ENCODE measurements at regions not wholly inside any gene's neighbourhood (a gene's known extent, or its start where the extent isn't known, plus 50 kb on each side); places are given as distances from the start of the nearest gene placed in this dataset.

- intact Hi-C loops (cut with DNase I; ENCODE audit: low total_unique reads) = no loop called here
- H3K27ac ChIP-seq = no peak overlapping the region
- no peak for DNase-seq
- no peak overlapping the region for H3K4me3 ChIP-seq
- no peaks in the 10 kb centered on the region for H3K4me1 ChIP-seq
- H3K36me3 ChIP-seq = no peaks in the 10 kb centered on the region
- no peaks in the 10 kb centered on the region for H3K9me3 ChIP-seq
- TF ChIP-seq POLR2A (IDR thresholded peaks at IDR 0.05) = no peak
- TF ChIP-seq CTCF (IDR thresholded peaks at IDR 0.05) = no peak
- H3K27me3 ChIP-seq = no peaks in the 10 kb centered on the region
These were observed 206.0 kb upstream of the RBM19 start for GRCh38 chr12:114172135-114172534.

- Histone ChIP-seq H3K4me1 (no peaks in the 10 kb centered on the region), H3K36me3 (no peaks in the 10 kb centered on the region), H3K27ac (no peak overlapping the region), H3K4me3 (no peak overlapping the region), H3K27me3 (no peaks in the 10 kb centered on the region), H3K9me3 (no peaks in the 10 kb centered on the region)
- no peak for TF ChIP-seq POLR2A (IDR thresholded peaks at IDR 0.05)
- TF ChIP-seq CTCF (IDR thresholded peaks at IDR 0.05) = no peak
- intact Hi-C loops (cut with DNase I; ENCODE audit: low total_unique reads) = no loop called here
- no peak for DNase-seq
These were observed 201.9 kb upstream of the RBM19 start for GRCh38 chr12:114168061-114168460.

- Histone ChIP-seq H3K36me3 (no peaks in the 10 kb centered on the region), H3K4me3 (no peak overlapping the region), H3K4me1 (no peaks in the 10 kb centered on the region), H3K27ac (no peak overlapping the region), H3K27me3 (no peaks in the 10 kb centered on the region), H3K9me3 (no peaks in the 10 kb centered on the region)
- intact Hi-C loops (cut with DNase I; ENCODE audit: low total_unique reads) = no loop called here
- DNase-seq = no peak
- TF ChIP-seq CTCF (IDR thresholded peaks at IDR 0.05) (no peak), POLR2A (IDR thresholded peaks at IDR 0.05) (no peak)
These were observed 201.3 kb upstream of the RBM19 start for GRCh38 chr12:114167431-114167830.

GRCh38 chr12:114166362-114166761, 200.2 kb upstream of the RBM19 start:
- Histone ChIP-seq H3K4me3 (no peak overlapping the region), H3K9me3 (no peaks in the 10 kb centered on the region), H3K27ac (no peak overlapping the region), H3K36me3 (no peaks in the 10 kb centered on the region), H3K4me1 (no peaks in the 10 kb centered on the region), H3K27me3 (no peaks in the 10 kb centered on the region)
- TF ChIP-seq CTCF (IDR thresholded peaks at IDR 0.05) (peak in 3 of 4 experiments; percentile 39 to 51 (median 49)), POLR2A (IDR thresholded peaks at IDR 0.05) (no peak)
- DNase-seq = peak; percentile 16 to 19
- intact Hi-C loops (cut with DNase I; ENCODE audit: low total_unique reads) = no loop called here

GRCh38 chr12:114165921-114166320, 199.8 kb upstream of the RBM19 start:
- TF ChIP-seq POLR2A (IDR thresholded peaks at IDR 0.05) (no peak), CTCF (IDR thresholded peaks at IDR 0.05) (no peak)
- intact Hi-C loops (cut with DNase I; ENCODE audit: low total_unique reads) = no loop called here
- no peak overlapping the region for H3K27ac ChIP-seq

More at GRCh38 chr12:114165921-114166320, 199.8 kb upstream of the RBM19 start:
- H3K36me3 ChIP-seq = no peaks in the 10 kb centered on the region
- H3K27me3 ChIP-seq = no peaks in the 10 kb centered on the region
- DNase-seq = no peak
- H3K4me1 ChIP-seq = no peaks in the 10 kb centered on the region
- no peak overlapping the region for H3K4me3 ChIP-seq
- no peaks in the 10 kb centered on the region for H3K9me3 ChIP-seq

Measured in uterus (tissue), 3 donors.